Astrocyte (in vitro differentiated cells and primary cell): ENCODE measurements at regions not wholly inside any gene's neighbourhood (a gene's known extent, or its start where the extent isn't known, plus 50 kb on each side); places are given as distances from the start of the nearest gene placed in this dataset.

Source experiments
- EZH2 ChIP-seq: IDR thresholded peaks from 2 replicates; pipeline ENCODE4 v1.6.1; 2012; ENCODE audit warnings: mild to moderate bottlenecking, low read length, inconsistent platforms; ENCODE audit not compliant: insufficient read depth
- TF ChIP-seq, protein P1 (sequence below): IDR thresholded peaks from 2 replicates; pipeline ENCODE4 v1.5.1; 2011; ENCODE audit warnings: low read depth, mild to moderate bottlenecking, inconsistent platforms, low read length, moderate library complexity; ENCODE audit not compliant: insufficient read depth

DNA sequence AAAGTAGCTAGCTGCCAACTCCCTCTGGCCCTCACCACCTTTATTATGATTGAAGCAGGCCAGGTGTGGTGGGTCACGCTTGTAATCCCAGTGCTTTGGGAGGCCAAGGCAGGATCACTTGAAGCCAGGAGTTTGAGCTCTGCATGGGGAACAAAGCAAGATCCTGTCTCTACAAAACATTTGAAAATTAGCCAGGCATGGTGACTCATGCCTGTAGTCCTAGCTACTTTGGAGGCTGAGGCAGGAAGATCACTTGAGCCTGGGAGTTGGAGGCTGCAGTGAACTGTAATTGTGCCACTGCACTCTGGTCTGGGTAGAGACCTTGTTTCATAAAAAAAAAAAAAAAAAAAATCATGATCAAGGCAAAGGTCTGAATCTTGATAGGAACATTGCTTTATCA lies 467.0 kb upstream of the DIPK2B start:
- TF ChIP-seq, protein P1, sequence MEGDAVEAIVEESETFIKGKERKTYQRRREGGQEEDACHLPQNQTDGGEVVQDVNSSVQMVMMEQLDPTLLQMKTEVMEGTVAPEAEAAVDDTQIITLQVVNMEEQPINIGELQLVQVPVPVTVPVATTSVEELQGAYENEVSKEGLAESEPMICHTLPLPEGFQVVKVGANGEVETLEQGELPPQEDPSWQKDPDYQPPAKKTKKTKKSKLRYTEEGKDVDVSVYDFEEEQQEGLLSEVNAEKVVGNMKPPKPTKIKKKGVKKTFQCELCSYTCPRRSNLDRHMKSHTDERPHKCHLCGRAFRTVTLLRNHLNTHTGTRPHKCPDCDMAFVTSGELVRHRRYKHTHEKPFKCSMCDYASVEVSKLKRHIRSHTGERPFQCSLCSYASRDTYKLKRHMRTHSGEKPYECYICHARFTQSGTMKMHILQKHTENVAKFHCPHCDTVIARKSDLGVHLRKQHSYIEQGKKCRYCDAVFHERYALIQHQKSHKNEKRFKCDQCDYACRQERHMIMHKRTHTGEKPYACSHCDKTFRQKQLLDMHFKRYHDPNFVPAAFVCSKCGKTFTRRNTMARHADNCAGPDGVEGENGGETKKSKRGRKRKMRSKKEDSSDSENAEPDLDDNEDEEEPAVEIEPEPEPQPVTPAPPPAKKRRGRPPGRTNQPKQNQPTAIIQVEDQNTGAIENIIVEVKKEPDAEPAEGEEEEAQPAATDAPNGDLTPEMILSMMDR: no peak
- no peak for TF ChIP-seq EZH2
